DMS79 treated with DMSO at 0.1 percent for 48 hours (cell line): ENCODE measurements at regions not wholly inside any gene's neighbourhood (a gene's known extent, or its start where the extent isn't known, plus 50 kb on each side); places are given as distances from the start of the nearest gene placed in this dataset.

Source experiments
- DNase-seq: peaks from one replicate; lab custom pipeline; 2025; lab: John Stamatoyannopoulos, UW

DNA sequence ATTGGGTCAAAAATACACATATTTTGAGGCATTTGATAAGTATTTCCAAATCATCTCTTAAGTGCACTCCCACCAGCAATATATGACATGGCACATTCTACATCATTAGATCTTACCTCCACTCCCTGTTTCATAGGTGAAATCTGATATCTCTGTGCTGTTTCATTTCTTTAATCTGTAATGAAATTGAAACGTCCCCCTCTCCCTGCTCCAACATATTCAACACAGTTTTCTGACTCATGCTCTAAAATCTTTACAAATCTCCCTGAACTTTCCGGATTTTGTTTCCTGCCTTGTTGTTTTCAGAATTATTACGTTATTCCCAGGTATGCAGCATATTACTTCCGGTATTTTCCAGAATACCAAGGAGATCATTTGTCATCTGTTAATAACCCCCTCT is 66.1 kb upstream of the AKT3 start:
- DNase-seq = no peak

DNA sequence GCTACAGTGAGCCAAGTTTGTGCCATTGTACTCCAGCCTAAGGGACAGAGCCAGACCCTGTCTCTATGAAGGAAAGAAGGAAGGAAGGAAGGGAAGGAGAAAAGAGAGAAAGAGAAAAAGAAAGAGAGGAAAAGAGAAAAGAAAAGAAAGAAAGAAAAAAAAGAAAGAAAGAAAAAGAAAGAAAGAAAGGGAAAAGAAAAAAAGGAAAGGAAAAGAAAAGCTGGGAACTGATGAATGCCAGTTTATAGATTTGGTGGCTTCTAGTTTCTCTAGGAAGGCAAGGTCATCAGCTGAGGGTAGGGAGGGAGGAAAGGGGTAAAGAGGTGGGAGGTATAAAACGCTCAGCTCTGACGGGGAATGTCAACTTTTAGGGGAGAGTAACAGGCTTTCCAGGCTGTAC is 62.3 kb upstream of the AKT3 start:
- no peak for DNase-seq

DNA sequence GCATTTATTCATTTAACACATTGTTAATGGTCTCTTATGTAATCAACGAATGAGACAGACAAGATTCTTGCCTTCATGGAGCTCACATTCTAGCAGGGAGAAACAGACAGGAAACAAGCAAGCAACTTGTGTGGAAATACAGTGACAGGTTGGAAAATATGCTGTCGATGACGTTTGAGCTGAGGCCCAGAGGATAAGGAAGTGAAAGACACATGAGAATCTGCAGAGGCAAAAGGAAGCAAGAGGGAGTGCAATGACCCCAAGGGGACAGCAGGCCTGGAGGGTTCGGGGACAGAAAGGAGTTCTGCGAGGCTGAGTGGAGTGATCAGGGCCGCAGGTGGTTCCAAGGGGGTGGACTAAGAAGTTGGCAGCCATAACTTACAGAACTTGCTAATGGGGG is 60.6 kb upstream of the AKT3 start:
- DNase-seq = no peak

DNA sequence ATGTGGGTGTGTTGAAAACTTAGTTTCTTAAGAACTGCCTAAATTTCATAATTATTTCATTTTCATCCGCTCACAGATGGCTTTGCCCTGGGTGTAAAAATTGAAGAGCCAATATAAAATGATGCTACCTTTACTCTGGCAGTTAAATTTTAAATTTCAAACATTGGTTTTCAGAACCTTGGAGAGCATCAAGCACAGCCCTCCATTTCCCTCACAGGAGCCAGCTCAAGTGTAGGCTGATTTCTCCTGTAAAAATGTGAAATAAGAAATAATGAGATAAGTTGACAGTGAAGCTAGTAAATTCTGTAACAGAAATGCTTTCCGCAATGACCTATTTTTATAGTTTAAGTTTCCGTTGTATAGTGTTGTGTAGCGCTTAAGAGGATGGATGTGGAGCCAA is 53.9 kb upstream of the AKT3 start:
- DNase-seq = no peak

DNA sequence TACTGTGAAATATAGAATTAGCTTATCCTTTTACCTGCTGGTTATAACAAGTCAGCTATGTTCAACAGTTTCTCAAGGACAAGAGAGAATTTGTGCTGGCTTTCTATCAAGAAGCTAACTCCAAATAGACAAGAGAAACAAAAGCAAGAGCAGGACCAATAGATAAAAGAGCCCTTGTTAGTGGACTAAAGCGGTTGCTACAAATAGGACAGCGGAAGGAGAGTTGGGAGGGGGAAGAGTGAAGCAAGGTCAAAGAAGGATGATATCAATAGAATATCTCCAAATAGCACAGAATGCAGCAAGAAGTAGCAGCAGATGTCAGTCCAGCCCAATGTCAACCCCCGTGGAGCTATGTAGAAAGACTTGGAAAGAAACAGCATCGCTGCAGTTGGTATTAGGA is 53.0 kb upstream of the AKT3 start:
- no peak for DNase-seq

DNA sequence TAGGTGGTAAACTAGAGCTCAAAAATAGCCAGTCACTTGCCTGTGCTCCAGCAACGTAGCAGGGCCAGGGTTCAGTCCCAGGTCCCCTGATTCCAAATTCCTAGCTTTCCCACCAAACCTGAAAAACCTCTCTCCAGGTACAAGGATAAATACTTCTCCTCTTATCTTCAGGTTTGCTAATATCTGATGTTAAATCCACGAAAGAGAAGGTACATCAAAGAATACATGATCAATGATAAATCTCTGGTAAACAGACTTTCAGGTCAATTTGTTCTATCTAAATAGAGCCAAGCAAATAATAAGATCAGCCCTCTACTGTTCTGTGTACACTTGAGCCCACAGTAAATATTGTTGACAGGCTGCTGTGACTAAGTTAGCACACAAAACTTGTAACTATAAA is 52.1 kb upstream of the AKT3 start:
- DNase-seq = no peak
